ENCODE measurements at regions not wholly inside any gene's neighbourhood (a gene's known extent, or its start where the extent isn't known, plus 50 kb on each side); places are given as distances from the start of the nearest gene placed in this dataset.

DNA sequence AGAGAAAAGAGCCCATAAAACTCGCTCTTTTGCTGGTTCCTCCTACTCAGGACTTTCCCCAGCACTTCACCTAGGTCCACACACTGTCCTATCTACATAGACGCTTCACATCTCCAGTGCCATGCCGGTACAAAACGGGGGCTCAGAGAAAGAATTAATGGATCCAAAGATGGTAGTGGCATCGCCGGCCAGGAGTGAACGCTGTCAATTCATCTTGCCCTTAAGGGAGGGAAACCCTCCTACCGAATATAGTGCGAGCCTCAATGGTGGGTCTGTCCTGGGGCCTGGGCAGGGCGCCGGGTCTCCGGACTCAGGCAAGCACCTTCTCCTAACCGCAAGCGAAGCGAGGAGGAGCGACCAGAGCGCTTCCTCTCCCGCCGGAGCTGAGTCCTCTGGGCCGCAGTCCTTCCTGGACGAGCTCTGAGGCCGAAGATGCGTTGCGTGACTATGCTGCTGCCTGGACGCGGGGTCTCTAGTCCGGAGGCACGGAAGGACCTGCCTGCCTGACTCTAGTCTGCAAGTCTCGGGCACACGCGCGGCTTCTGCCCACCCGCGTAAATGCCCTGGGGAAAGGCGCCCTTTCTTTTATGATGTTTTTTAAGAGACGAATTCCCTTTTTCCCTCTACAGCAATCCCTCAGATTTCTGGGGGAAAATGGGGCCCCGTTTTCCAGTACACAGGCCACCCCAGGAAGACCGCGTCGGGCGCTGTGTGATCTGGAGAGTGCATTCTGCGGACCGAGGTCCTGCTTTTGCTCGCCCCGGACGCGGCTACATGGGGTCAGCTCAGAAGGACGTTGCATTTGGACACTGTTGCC is 100.1 kb upstream of the PRDM1 start:
- Mint-ChIP-seq H3K27ac (no peak overlapping the region), H3K9me3 (no peaks in the 10 kb centered on the region), H3K4me1 (ENCODE audit: low read depth) (peaks cover 23% of the 10 kb centered on the region), H3K36me3 (ENCODE audit: low read depth) (no peaks in the 10 kb centered on the region), H3K27me3 (peaks cover 96% of the 10 kb centered on the region), H3K4me3 (no peak overlapping the region)
- Histone ChIP-seq H3K9me3 (ENCODE audit: control insufficient read depth in 1 of 2, insufficient read depth in 1 of 2, low read length in 2 of 2) (peaks cover 0 to 15% of the 10 kb centered on the region in 2 experiments), H3K4me3 (ENCODE audit: low read length) (no peak overlapping the region), H3K4me1 (ENCODE audit: insufficient read depth, low read length) (peaks cover 27% of the 10 kb centered on the region), H3K27ac (ENCODE audit: low read depth in 1 of 2, low read length in 2 of 2) (no peak overlapping the region), H3K27me3 (ENCODE audit: control insufficient read depth in 1 of 2, insufficient read depth in 2 of 2, low read length in 2 of 2) (peaks cover 42 to 60% of the 10 kb centered on the region in 2 experiments), H3K36me3 (ENCODE audit: insufficient read depth, low read length) (no peaks in the 10 kb centered on the region)
- POLR2A ChIA-PET = no interaction called here
- intact Hi-C loops (cut with DNase I, micrococcal nuclease) = loop anchor here in 1 of 2 experiments (10.0 kb wide), 1 partner anchor 1039 kb away; the partner anchor contains the start of gene MTRES1
- ATAC-seq (ENCODE audit: poor library complexity) = no peak
- CTCF ChIA-PET = no interaction called here
- TF ChIP-seq, protein P1, sequence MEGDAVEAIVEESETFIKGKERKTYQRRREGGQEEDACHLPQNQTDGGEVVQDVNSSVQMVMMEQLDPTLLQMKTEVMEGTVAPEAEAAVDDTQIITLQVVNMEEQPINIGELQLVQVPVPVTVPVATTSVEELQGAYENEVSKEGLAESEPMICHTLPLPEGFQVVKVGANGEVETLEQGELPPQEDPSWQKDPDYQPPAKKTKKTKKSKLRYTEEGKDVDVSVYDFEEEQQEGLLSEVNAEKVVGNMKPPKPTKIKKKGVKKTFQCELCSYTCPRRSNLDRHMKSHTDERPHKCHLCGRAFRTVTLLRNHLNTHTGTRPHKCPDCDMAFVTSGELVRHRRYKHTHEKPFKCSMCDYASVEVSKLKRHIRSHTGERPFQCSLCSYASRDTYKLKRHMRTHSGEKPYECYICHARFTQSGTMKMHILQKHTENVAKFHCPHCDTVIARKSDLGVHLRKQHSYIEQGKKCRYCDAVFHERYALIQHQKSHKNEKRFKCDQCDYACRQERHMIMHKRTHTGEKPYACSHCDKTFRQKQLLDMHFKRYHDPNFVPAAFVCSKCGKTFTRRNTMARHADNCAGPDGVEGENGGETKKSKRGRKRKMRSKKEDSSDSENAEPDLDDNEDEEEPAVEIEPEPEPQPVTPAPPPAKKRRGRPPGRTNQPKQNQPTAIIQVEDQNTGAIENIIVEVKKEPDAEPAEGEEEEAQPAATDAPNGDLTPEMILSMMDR (IDR thresholded peaks at IDR 0.05) = no peak
- DNase-seq = peak in 2 of 14 experiments; percentile 42 to 56

DNA sequence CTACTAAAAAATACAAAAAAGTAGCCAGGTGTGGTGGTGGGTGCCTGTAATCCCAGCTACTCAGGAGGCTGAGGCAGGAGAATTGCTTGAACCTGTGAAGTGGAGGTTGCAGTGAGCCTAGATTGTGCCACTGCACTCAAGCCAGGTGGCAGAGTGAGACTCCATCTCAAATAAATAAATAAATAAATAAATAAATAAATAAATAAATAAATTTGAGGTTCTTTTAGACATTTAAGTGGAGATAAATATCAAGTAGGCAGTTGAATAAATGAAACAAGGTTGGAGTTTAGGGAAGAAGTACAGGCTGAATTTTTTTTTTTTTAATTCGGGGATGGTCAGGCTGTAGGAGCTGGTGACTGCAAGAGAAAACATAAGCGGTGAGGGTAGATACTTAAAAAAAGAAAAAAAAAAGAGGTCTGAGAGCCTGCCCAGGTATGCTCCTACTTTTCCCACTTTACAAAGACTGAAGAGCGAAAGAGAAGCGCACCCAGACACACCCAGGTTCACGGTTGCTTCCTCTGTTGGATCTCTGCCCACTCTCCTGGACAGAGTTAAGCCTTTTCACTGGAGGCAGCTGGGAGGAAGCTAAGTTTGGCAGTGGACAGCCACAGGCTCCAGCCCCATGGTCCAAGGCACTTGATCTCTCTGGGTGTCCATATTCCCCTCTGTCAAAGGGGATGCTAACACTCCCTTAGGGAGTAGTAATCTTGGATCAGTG is 100.9 kb upstream of the PRDM1 start:
- Histone ChIP-seq H3K4me3 (ENCODE audit: low read length) (no peak overlapping the region), H3K27me3 (ENCODE audit: control insufficient read depth in 1 of 2, insufficient read depth in 2 of 2, low read length in 2 of 2) (peaks cover 44 to 63% of the 10 kb centered on the region in 2 experiments), H3K9me3 (ENCODE audit: control insufficient read depth in 1 of 2, insufficient read depth in 1 of 2, low read length in 2 of 2) (peaks cover 0 to 15% of the 10 kb centered on the region in 2 experiments), H3K36me3 (ENCODE audit: insufficient read depth, low read length) (no peaks in the 10 kb centered on the region), H3K27ac (ENCODE audit: low read depth in 1 of 2, low read length in 2 of 2) (no peak overlapping the region), H3K4me1 (ENCODE audit: insufficient read depth, low read length) (peaks cover 26% of the 10 kb centered on the region)
- ChIA-PET POLR2A (interaction anchor here (4.9 kb wide), 1 partner anchor 9 kb away, joined by 48 read pairs; no protein-coding TSS in a partner anchor), CTCF (no interaction called here)
- no peak overlapping the region for H3K27ac Mint-ChIP-seq
- no peak for DNase-seq
- no peak for ATAC-seq (ENCODE audit: poor library complexity)
- no peaks in the 10 kb centered on the region for H3K9me3 Mint-ChIP-seq
- TF ChIP-seq, protein P1 (IDR thresholded peaks at IDR 0.05) = no peak
- H3K36me3 Mint-ChIP-seq (ENCODE audit: low read depth) = no peaks in the 10 kb centered on the region
- no peak overlapping the region for H3K4me3 Mint-ChIP-seq
- H3K27me3 Mint-ChIP-seq = peaks cover 95% of the 10 kb centered on the region
- intact Hi-C loops (cut with DNase I, micrococcal nuclease) = loop anchor here in 1 of 2 experiments (10.0 kb wide), 1 partner anchor 1040 kb away; the partner anchor contains the start of gene MTRES1
- H3K4me1 Mint-ChIP-seq (ENCODE audit: low read depth) = peaks cover 25% of the 10 kb centered on the region

DNA sequence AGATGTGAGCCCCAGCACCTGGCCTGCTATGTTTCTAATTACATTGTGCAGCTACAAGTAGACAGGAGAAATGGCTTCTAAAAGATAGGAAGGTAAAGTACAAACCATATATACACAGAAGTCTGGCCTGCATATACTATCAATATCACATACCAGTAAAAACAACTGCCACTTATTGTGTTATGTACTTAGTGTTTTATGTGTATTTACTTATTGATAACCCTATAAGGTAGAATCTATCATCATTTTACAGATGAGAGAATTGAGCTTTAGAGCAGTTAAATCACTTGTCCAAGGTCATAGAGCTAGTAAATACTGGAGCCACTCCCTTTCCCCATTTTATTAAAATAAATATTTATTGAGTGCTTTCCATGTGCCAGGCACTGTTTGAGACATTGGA is 102.4 kb upstream of the PRDM1 start:
- no peaks in the 10 kb centered on the region for H3K36me3 Mint-ChIP-seq (ENCODE audit: low read depth)
- intact Hi-C loops (cut with DNase I, micrococcal nuclease) = loop anchor here in 1 of 2 experiments (10.0 kb wide), 1 partner anchor 1041 kb away; the partner anchor contains the start of gene MTRES1
- no peak overlapping the region for H3K4me3 Mint-ChIP-seq
- no peak overlapping the region for H3K27ac Mint-ChIP-seq
- CTCF ChIA-PET = interaction anchor here (1.3 kb wide), 1 partner anchor 103 kb away, joined by 4 read pairs; the partner anchor contains the start of gene PRDM1
- Histone ChIP-seq H3K9me3 (ENCODE audit: control insufficient read depth in 1 of 2, insufficient read depth in 1 of 2, low read length in 2 of 2) (peaks cover 0 to 15% of the 10 kb centered on the region in 2 experiments), H3K4me3 (ENCODE audit: low read length) (no peak overlapping the region), H3K27me3 (ENCODE audit: control insufficient read depth in 1 of 2, insufficient read depth in 2 of 2, low read length in 2 of 2) (peaks cover 44 to 55% of the 10 kb centered on the region in 2 experiments), H3K4me1 (ENCODE audit: insufficient read depth, low read length) (peaks cover 22% of the 10 kb centered on the region), H3K36me3 (ENCODE audit: insufficient read depth, low read length) (no peaks in the 10 kb centered on the region), H3K27ac (ENCODE audit: low read depth in 1 of 2, low read length in 2 of 2) (no peak overlapping the region)
- ATAC-seq (ENCODE audit: poor library complexity) (no peak), DNase-seq (no peak)
- peaks cover 88% of the 10 kb centered on the region for H3K27me3 Mint-ChIP-seq
- TF ChIP-seq, protein P1 (IDR thresholded peaks at IDR 0.05) = no peak
- POLR2A ChIA-PET = interaction anchor here (1.3 to 4.9 kb wide), 2 partner anchors 10 to 26 kb away, joined by 4 to 48 read pairs; no protein-coding TSS in a partner anchor
- H3K9me3 Mint-ChIP-seq = no peaks in the 10 kb centered on the region
- peaks cover 33% of the 10 kb centered on the region for H3K4me1 Mint-ChIP-seq (ENCODE audit: low read depth)
